IMR-90 (cell line): ENCODE measurements at regions not wholly inside any gene's neighbourhood (a gene's known extent, or its start where the extent isn't known, plus 50 kb on each side); places are given as distances from the start of the nearest gene placed in this dataset.

Source experiments
- ATAC-seq: fragments of 200-7000 bp; cut with Tn5 transposase; 2 replicates; pipeline ENCODE4 v1.9.1; 2020; ENCODE audit warnings: low read depth, mild to moderate bottlenecking, moderate library complexity
- BruUV-seq: library from RNA; stranded (reverse); fragments of 400-500 nt; replicated peaks from 2 replicates; lab custom pipeline; 2021; lab: Mats Ljungman, UMichigan
- CTCF ChIA-PET: fragments of 300-600 bp; formaldehyde crosslinking; extraction: SDS; loops from one replicate; lab custom pipeline; 2021; ENCODE audit warnings: antibody characterized with exemption; lab: Yijun Ruan, JAX
- POLR2A ChIA-PET: fragments of 300-600 bp; sonication (Branson Sonifier 250); formaldehyde crosslinking; loops from one replicate; lab custom pipeline; 2022; ENCODE audit warnings: antibody characterized with exemption; ENCODE audit not compliant: unreplicated experiment; lab: Charles Lee
- DNase-seq: peaks from one replicate; pipeline ENCODE4 v3.0.0; 2013
- H2AFZ ChIP-seq: replicated peaks from 2 replicates; pipeline ENCODE3; 2013; ENCODE audit warnings: low read length, mild to moderate bottlenecking; ENCODE audit not compliant: poor library complexity
- H2AK5ac ChIP-seq: 2 replicates; pipeline ENCODE4 v1.6.1; 2013; ENCODE audit warnings: low read depth, low read length, inconsistent platforms
- H2AK9ac ChIP-seq: replicated peaks from 2 replicates; pipeline ENCODE3; 2013; ENCODE audit warnings: mild to moderate bottlenecking, low read depth, low read length, moderate library complexity; ENCODE audit not compliant: poor library complexity
- H2BK120ac ChIP-seq: 2 replicates; pipeline ENCODE4 v1.6.1; 2013; ENCODE audit warnings: low read depth, low read length, inconsistent platforms
- H2BK15ac ChIP-seq: 3 replicates; pipeline ENCODE4 v1.6.1; 2013; ENCODE audit warnings: low read depth, low read length, inconsistent platforms
- H2BK20ac ChIP-seq: 2 replicates; pipeline ENCODE4 v1.6.1; 2013; ENCODE audit warnings: low read depth, mild to moderate bottlenecking, inconsistent platforms, low read length, moderate library complexity
- H2BK5ac ChIP-seq: 2 replicates; pipeline ENCODE4 v1.6.1; 2013; ENCODE audit warnings: mild to moderate bottlenecking, low read depth, low read length, inconsistent platforms; ENCODE audit not compliant: poor library complexity, severe bottlenecking
- H3K14ac ChIP-seq: replicated peaks from 2 replicates; pipeline ENCODE4 v1.6.1; 2013; ENCODE audit warnings: low read depth, low read length, inconsistent platforms
- H3K18ac ChIP-seq: 2 replicates; pipeline ENCODE4 v1.6.1; 2013; ENCODE audit warnings: low read depth, low read length, control low read depth
- H3K23ac ChIP-seq: 2 replicates; pipeline ENCODE4 v1.6.1; 2013; ENCODE audit warnings: low read depth, low read length, inconsistent platforms
- H3K27ac ChIP-seq: 2 replicates; pipeline ENCODE4 v1.5.1; 2013; ENCODE audit warnings: mild to moderate bottlenecking, control low read depth, low read length; ENCODE audit not compliant: insufficient read depth
- H3K27me3 ChIP-seq: 2 replicates; pipeline ENCODE4 v1.6.1; 2013; ENCODE audit warnings: low read length; ENCODE audit not compliant: control insufficient read depth, insufficient read depth
- H3K36me3 ChIP-seq: 2 replicates; pipeline ENCODE4 v1.6.1; 2013; ENCODE audit warnings: low read length, mixed read lengths; ENCODE audit not compliant: control insufficient read depth, insufficient read depth
- H3K4ac ChIP-seq: 2 replicates; pipeline ENCODE4 v1.6.1; 2013; ENCODE audit warnings: low read depth, low read length, inconsistent platforms
- H3K4me1 ChIP-seq: 2 replicates; pipeline ENCODE4 v1.6.1; 2013; ENCODE audit warnings: low read length, mixed read lengths; ENCODE audit not compliant: control insufficient read depth, insufficient read depth
- H3K4me2 ChIP-seq: 2 replicates; pipeline ENCODE4 v1.6.1; 2013; ENCODE audit warnings: low read depth, mild to moderate bottlenecking, control low read depth, low read length, moderate library complexity
- H3K4me3 ChIP-seq: 2 replicates; pipeline ENCODE4 v1.5.1; 2013; ENCODE audit warnings: low read depth, mild to moderate bottlenecking, control low read depth, low read length, moderate library complexity; ENCODE audit not compliant: insufficient read depth
- H3K56ac ChIP-seq: 2 replicates; pipeline ENCODE4 v1.6.1; 2013; ENCODE audit warnings: low read length, inconsistent platforms; ENCODE audit not compliant: insufficient read depth; ENCODE audit errors: extremely low read depth
- H3K79me1 ChIP-seq, 2 experiments: 2 replicates each; pipeline ENCODE4 v1.6.1; 2013; ENCODE audit warnings: low read length in 2 of 2, inconsistent platforms in 1 of 2, low read depth in 1 of 2
- H3K9ac ChIP-seq: 2 replicates; pipeline ENCODE4 v1.6.1; 2013; ENCODE audit warnings: low read depth, low read length, control low read depth
- H3K9me1 ChIP-seq: 2 replicates; pipeline ENCODE4 v1.6.1; 2013; ENCODE audit warnings: low read length, inconsistent platforms; ENCODE audit not compliant: insufficient read depth
- H3K9me3 ChIP-seq: 2 replicates; pipeline ENCODE4 v1.6.1; 2013; ENCODE audit warnings: low read length; ENCODE audit not compliant: control insufficient read depth, insufficient read depth
- H4K20me1 ChIP-seq: 2 replicates; pipeline ENCODE4 v1.6.1; 2013; ENCODE audit warnings: low read length, inconsistent platforms; ENCODE audit not compliant: insufficient read depth
- H4K5ac ChIP-seq: 2 replicates; pipeline ENCODE4 v1.6.1; 2013; ENCODE audit warnings: mild to moderate bottlenecking, low read depth, low read length, control low read depth
- H4K8ac ChIP-seq, 2 experiments: 2 replicates each; pipeline ENCODE4 v1.6.1; 2013; ENCODE audit warnings: low read depth in 2 of 2, low read length in 2 of 2, control low read depth in 1 of 2, inconsistent platforms in 1 of 2
- H4K91ac ChIP-seq: 2 replicates; pipeline ENCODE4 v1.6.1; 2013; ENCODE audit warnings: low read depth, low read length, inconsistent platforms; ENCODE audit not compliant: insufficient read depth
- CEBPB ChIP-seq: IDR thresholded peaks from 2 replicates; pipeline ENCODE4 v1.6.1; 2012; ENCODE audit warnings: low read depth, low read length, improper control_type of control experiment
- CTCF ChIP-seq: conservative IDR thresholded peaks from 2 replicates; pipeline ENCODE4 v1.5.1; 2012; ENCODE audit warnings: mild to moderate bottlenecking, low read depth, low read length, improper control_type of control experiment
- ELK1 ChIP-seq: fragments of 150-350 bp; IDR thresholded peaks from 2 replicates; pipeline ENCODE4 v1.6.1; 2016; ENCODE audit warnings: low read depth, mild to moderate bottlenecking, low read length, moderate library complexity, borderline replicate concordance
- MAFK ChIP-seq: IDR thresholded peaks from 2 replicates; pipeline ENCODE4 v1.6.1; 2012; ENCODE audit warnings: low read depth, low read length, improper control_type of control experiment
- MXI1 ChIP-seq: IDR thresholded peaks from 2 replicates; pipeline ENCODE4 v1.6.1; 2012; ENCODE audit warnings: low read depth, mild to moderate bottlenecking, low read length, moderate library complexity, borderline replicate concordance
- POLR2A ChIP-seq: IDR thresholded peaks from 2 replicates; pipeline ENCODE4 v1.6.1; 2012; ENCODE audit warnings: mild to moderate bottlenecking, low read depth, low read length
- RFX5 ChIP-seq: IDR thresholded peaks from 2 replicates; pipeline ENCODE4 v1.8.0; 2012; ENCODE audit warnings: low read depth, mild to moderate bottlenecking, low read length, moderate library complexity
- SMC3 ChIP-seq: fragments of 150-350 bp; IDR thresholded peaks from 2 replicates; pipeline ENCODE4 v1.6.1; 2016; ENCODE audit warnings: low read depth, mild to moderate bottlenecking, antibody characterized with exemption, low read length, moderate library complexity
- WGBS, 2 experiments: methylation state at CpG; one replicate each; pipeline versions ENCODE4 v1.1.5 to v1.1.7; 2013; ENCODE audit warnings: missing lambda C conversion rate in 2 of 2; ENCODE audit not compliant: insufficient read length in 1 of 2; ENCODE audit errors: extremely low coverage in 2 of 2; 5-methylcytosine and 5-hydroxymethylcytosine counted together
- dilution Hi-C: fragments of 300-500 bp; cut with HindIII; formaldehyde crosslinking; loops from one replicate; pipeline ENCODE4 v1.14.3; 2018; ENCODE audit warnings: low sequenced_read_pairs; ENCODE audit not compliant: unreplicated experiment
- in situ Hi-C: fragments of 300-500 bp; cut with MboI; formaldehyde crosslinking; loops from 3 replicates; pipeline ENCODE4 v1.14.3; 2019; ENCODE audit warnings: low sequenced_read_pairs, inconsistent platforms, mixed read lengths
- intact Hi-C: fragments of 100-400 bp; cut with micrococcal nuclease; formaldehyde crosslinking; loops from 2 replicates; pipeline ENCODE4 v1.10.0; 2022

- H4K20me1 ChIP-seq = no peaks in the 10 kb centered on the region
- ChIA-PET CTCF (interaction anchor here (0.5 to 3.0 kb wide), 16 partner anchors 10 to 1247 kb away, joined by 3 to 19 read pairs (median 4); no protein-coding TSS in a partner anchor), POLR2A (no interaction called here)
- DNase-seq (no peak), ATAC-seq (no peak)
- no peak overlapping the region for H3K27ac ChIP-seq
- H3K14ac ChIP-seq = no peak overlapping the region
- H3K9ac ChIP-seq = no peak overlapping the region
- H2AFZ ChIP-seq = no peak overlapping the region
- intact Hi-C loops (loop anchor here (1.0 kb wide), 2 partner anchors 54 to 1247 kb away; no protein-coding TSS in a partner anchor), in situ Hi-C loops (no loop called here), dilution Hi-C loops (no loop called here)
- no peak overlapping the region for H3K18ac ChIP-seq
- WGBS, 2 experiments = no CpG with 5 or more reads among the region's 3 CpGs
- H3K36me3 ChIP-seq = no peaks in the 10 kb centered on the region
- H3K23ac ChIP-seq = no peak overlapping the region
- BruUV-seq = no TSS peak
- no peaks in the 10 kb centered on the region for H3K79me1 ChIP-seq
- H2AK5ac ChIP-seq = no peak overlapping the region
- no peaks in the 10 kb centered on the region for H3K27me3 ChIP-seq
- peaks cover 2% of the 10 kb centered on the region; the same call in 1 of the 2 replicates for H3K9me3 ChIP-seq
- no peak overlapping the region for H2AK9ac ChIP-seq
- no peak overlapping the region for H2BK5ac ChIP-seq
- H4K8ac ChIP-seq = no peak overlapping the region
- no peak overlapping the region for H3K56ac ChIP-seq
- no peak overlapping the region for H3K4ac ChIP-seq
- H2BK20ac ChIP-seq = peak overlapping the region; percentile 9; the same call in 1 of the 2 replicates
- H2BK15ac ChIP-seq = no peak overlapping the region
- H4K5ac ChIP-seq = no peak overlapping the region
- no peak overlapping the region for H3K4me3 ChIP-seq
- no peak overlapping the region for H2BK120ac ChIP-seq
- TF ChIP-seq ELK1 = no peak
- TF ChIP-seq SMC3 = no peak
- TF ChIP-seq POLR2A = no peak
- no peak for TF ChIP-seq CEBPB
- no peak for TF ChIP-seq MAFK
- TF ChIP-seq RFX5 = no peak
- no peak for TF ChIP-seq MXI1
- TF ChIP-seq CTCF = no peak
- H3K9me1 ChIP-seq = no peaks in the 10 kb centered on the region; the same call in 1 of the 2 replicates
- H3K4me1 ChIP-seq = no peaks in the 10 kb centered on the region
- H3K4me2 ChIP-seq = no peak overlapping the region
- no peak overlapping the region for H4K91ac ChIP-seq
These were observed 123.3 kb upstream of the USP24 start for GRCh38 chr1:55338448-55338820.
